Endothelial cell of umbilical vein (primary cell): ENCODE measurements at regions not wholly inside any gene's neighbourhood (a gene's known extent, or its start where the extent isn't known, plus 50 kb on each side); places are given as distances from the start of the nearest gene placed in this dataset.

Source experiments
- BruUV-seq: library from RNA; stranded (reverse); fragments of 400-500 nt; replicated peaks from 2 replicates; lab custom pipeline; 2021; lab: Mats Ljungman, UMichigan
- CTCF ChIA-PET: fragments of 300-600, 350-600 bp; sonication (Branson Sonifier 250); formaldehyde crosslinking; loops from one replicate; lab custom pipeline; 2021; ENCODE audit warnings: antibody characterized with exemption, inconsistent platforms; lab: Charles Lee
- POLR2A ChIA-PET: fragments of 300-600, 350-600 bp; sonication (Branson Sonifier 250); formaldehyde crosslinking; loops from one replicate; lab custom pipeline; 2021; ENCODE audit warnings: antibody characterized with exemption, inconsistent platforms; lab: Charles Lee
- DNase-seq: peaks from one replicate; pipeline ENCODE4 v3.0.0-alpha.2; 2011; ENCODE audit warnings: low read depth, low spot score
- FAIRE-seq: peaks from 2 replicates; lab custom pipeline; 2011; peaks lifted over from hg19 to GRCh38; lab: Jason Lieb, UNC
- H2AFZ ChIP-seq: 2 replicates; pipeline ENCODE4 v1.6.0; 2012; ENCODE audit warnings: low read depth, low read length, control low read depth, inconsistent platforms
- H3K27ac ChIP-seq: 2 replicates; pipeline ENCODE4 v1.5.1; 2011; ENCODE audit warnings: low read depth, mild to moderate bottlenecking, control low read depth, low read length, moderate library complexity; ENCODE audit not compliant: insufficient read depth
- H3K27me3 ChIP-seq, 2 experiments: 2 replicates each; pipeline versions ENCODE4 v1.6.0 to v1.6.1; 2011; ENCODE audit warnings: low read length in 2 of 2, mixed read lengths in 1 of 2; ENCODE audit not compliant: control insufficient read depth in 2 of 2, insufficient read depth in 2 of 2
- H3K36me3 ChIP-seq, 2 experiments: 2 replicates in 1 of 2; 3 replicates in 1 of 2; pipeline ENCODE4 v1.5.1; 2011; ENCODE audit warnings: low read length in 2 of 2, mild to moderate bottlenecking in 1 of 2, moderate library complexity in 1 of 2; ENCODE audit not compliant: control insufficient read depth in 2 of 2, insufficient read depth in 2 of 2; ENCODE audit errors: extremely low read depth in 1 of 2
- H3K4me1 ChIP-seq: 3 replicates; pipeline ENCODE4 v1.5.1; 2011; ENCODE audit warnings: mild to moderate bottlenecking, low read length; ENCODE audit not compliant: control insufficient read depth, insufficient read depth; ENCODE audit errors: extremely low read depth
- H3K4me2 ChIP-seq: 2 replicates; pipeline ENCODE4 v1.6.1; 2011; ENCODE audit warnings: low read length, control low read depth, mixed read lengths; ENCODE audit not compliant: insufficient read depth
- H3K4me3 ChIP-seq, 3 experiments: fragments of 200-600 bp in 1 of 3; sonication (generic), shearing (Covaris generic) in 1 of 3; replicated peaks in 1 of 3; 2 replicates each; pipeline ENCODE4 v1.5.1; 2011 to 2016; ENCODE audit warnings: control low read depth in 3 of 3, low read length in 3 of 3, mild to moderate bottlenecking in 2 of 3, inconsistent platforms in 1 of 3, low read depth in 1 of 3, moderate library complexity in 1 of 3; ENCODE audit not compliant: insufficient read depth in 1 of 3
- H3K79me2 ChIP-seq: 2 replicates; pipeline ENCODE4 v1.6.0; 2012; ENCODE audit warnings: low read length, inconsistent platforms; ENCODE audit not compliant: control insufficient read depth, insufficient read depth
- H3K9ac ChIP-seq: replicated peaks from 2 replicates; pipeline ENCODE3; 2011; ENCODE audit warnings: low read length, control low read depth; ENCODE audit not compliant: insufficient read depth; ENCODE audit errors: extremely low read depth
- H3K9me1 ChIP-seq: replicated peaks from 3 replicates; pipeline ENCODE4 v1.6.0; 2011; ENCODE audit warnings: mild to moderate bottlenecking, low read length; ENCODE audit not compliant: control insufficient read depth, insufficient read depth; ENCODE audit errors: extremely low read depth
- H3K9me3 ChIP-seq: replicated peaks from 2 replicates; pipeline ENCODE4 v1.5.1; 2012; ENCODE audit warnings: low read length, inconsistent platforms; ENCODE audit not compliant: control insufficient read depth, insufficient read depth
- H4K20me1 ChIP-seq: replicated peaks from 2 replicates; pipeline ENCODE3; 2011; ENCODE audit warnings: mild to moderate bottlenecking, low read length; ENCODE audit not compliant: control insufficient read depth, insufficient read depth; ENCODE audit errors: extremely low read depth
- CTCF ChIP-seq, 2 donors: IDR thresholded peaks; 1 replicate in 1 of 2; 2 replicates in 1 of 2; pipeline ENCODE4 v1.5.1; 2011; ENCODE audit warnings: low read length in 2 of 2, mild to moderate bottlenecking in 2 of 2, moderate library complexity in 2 of 2, control low read depth in 1 of 2, inconsistent platforms in 1 of 2, low read depth in 1 of 2; ENCODE audit not compliant: insufficient read depth in 1 of 2; ENCODE audit errors: extremely low read depth in 1 of 2
- EZH2 ChIP-seq: IDR thresholded peaks from 2 replicates; pipeline ENCODE4 v1.6.1; 2012; ENCODE audit warnings: borderline replicate concordance, low read depth, mild to moderate bottlenecking, moderate library complexity, low read length, inconsistent platforms; ENCODE audit not compliant: severe bottlenecking
- FOS ChIP-seq: IDR thresholded peaks from 2 replicates; pipeline ENCODE4 v1.6.1; 2011; ENCODE audit warnings: mild to moderate bottlenecking, low read length, moderate library complexity, borderline replicate concordance; ENCODE audit not compliant: insufficient read depth
- GATA2 ChIP-seq: IDR thresholded peaks from 2 replicates; pipeline ENCODE4 v1.7.0; 2011; ENCODE audit warnings: low read depth, mild to moderate bottlenecking, moderate library complexity, mixed read lengths, low read length; ENCODE audit not compliant: insufficient read length, insufficient read depth
- JUN ChIP-seq: IDR thresholded peaks from 2 replicates; pipeline ENCODE4 v1.6.1; 2011; ENCODE audit warnings: borderline replicate concordance, low read depth; ENCODE audit not compliant: insufficient read length, insufficient read depth
- MAX ChIP-seq: IDR thresholded peaks from 2 replicates; pipeline ENCODE4 v1.6.1; 2011; ENCODE audit not compliant: insufficient read depth, insufficient read length
- MYC ChIP-seq: IDR thresholded peaks from one replicate; pipeline ENCODE4 v1.6.1; 2011; ENCODE audit warnings: mild to moderate bottlenecking, low read depth, low read length
- POLR2A ChIP-seq: IDR thresholded peaks from 2 replicates; pipeline ENCODE4 v1.6.1; 2012; ENCODE audit warnings: low read depth, mild to moderate bottlenecking, control low read depth, low read length
- POLR2AphosphoS5 ChIP-seq: IDR thresholded peaks from 2 replicates; pipeline ENCODE4 v1.6.1; 2012; ENCODE audit warnings: low read depth, mild to moderate bottlenecking, control low read depth, low read length, moderate library complexity; ENCODE audit not compliant: insufficient read depth
- dilution Hi-C: fragments of 300-500 bp; cut with MboI; formaldehyde crosslinking; loops from one replicate; pipeline ENCODE4 v1.15.0; 2019; ENCODE audit warnings: low sequenced_read_pairs; ENCODE audit not compliant: extremely low pct_ligation_motif_present
- intact Hi-C: fragments of 100-400 bp; cut with micrococcal nuclease; formaldehyde crosslinking; loops from one replicate; pipeline ENCODE4 v1.10.0; 2022

- no peak for DNase-seq
- intact Hi-C loops = no loop called here
- peaks cover 5% of the 10 kb centered on the region for H3K9me3 ChIP-seq
- FAIRE-seq = no peak
- H2AFZ ChIP-seq = no peak overlapping the region
- no peak overlapping the region for H3K4me2 ChIP-seq
- H3K27me3 ChIP-seq = no peaks in the 10 kb centered on the region
- no peak overlapping the region for H3K4me3 ChIP-seq
- no peak for TF ChIP-seq FOS
- TF ChIP-seq MYC = no peak
- no peak for TF ChIP-seq CTCF (IDR thresholded peaks at IDR 0.05; ENCODE audit: extremely low read depth in 1 of 2, insufficient read depth in 1 of 2, low read depth in 1 of 2, low read length in 2 of 2)
- TF ChIP-seq POLR2AphosphoS5 = no peak
- no peak for TF ChIP-seq JUN
- no peak overlapping the region for H3K9ac ChIP-seq
- no peaks in the 10 kb centered on the region for H3K36me3 ChIP-seq
- dilution Hi-C loops = no loop called here
- no peaks in the 10 kb centered on the region for H4K20me1 ChIP-seq
- POLR2A ChIA-PET = no interaction called here
- no peaks in the 10 kb centered on the region for H3K4me1 ChIP-seq
- H3K9me1 ChIP-seq = no peaks in the 10 kb centered on the region
- H3K27ac ChIP-seq = no peak overlapping the region
- BruUV-seq = no TSS peak
- CTCF ChIA-PET = no interaction called here
- H3K79me2 ChIP-seq = no peaks in the 10 kb centered on the region
These were observed 290.4 kb downstream of the SLITRK6 start for GRCh38 chr13:85508683-85509329.

- Histone ChIP-seq H3K4me1 (no peaks in the 10 kb centered on the region), H3K79me2 (no peaks in the 10 kb centered on the region), H4K20me1 (no peaks in the 10 kb centered on the region), H3K4me3 (no peak overlapping the region), H3K4me2 (no peak overlapping the region), H3K9ac (no peak overlapping the region), H3K36me3 (no peaks in the 10 kb centered on the region), H3K27ac (no peak overlapping the region), H3K9me1 (no peaks in the 10 kb centered on the region), H3K9me3 (peaks cover 3% of the 10 kb centered on the region), H3K27me3 (no peaks in the 10 kb centered on the region), H2AFZ (no peak overlapping the region)
- ChIA-PET POLR2A (no interaction called here), CTCF (no interaction called here)
- DNase-seq (no peak), FAIRE-seq (no peak)
- BruUV-seq = no TSS peak
- intact Hi-C loops = no loop called here
- dilution Hi-C loops = no loop called here
- TF ChIP-seq EZH2 = no peak
- no peak for TF ChIP-seq POLR2AphosphoS5
- TF ChIP-seq POLR2A = no peak
- no peak for TF ChIP-seq FOS
- TF ChIP-seq MAX = no peak
- no peak for TF ChIP-seq JUN
- TF ChIP-seq GATA2 = no peak
- no peak for TF ChIP-seq MYC
- no peak for TF ChIP-seq CTCF (IDR thresholded peaks at IDR 0.05; ENCODE audit: extremely low read depth in 1 of 2, insufficient read depth in 1 of 2, low read depth in 1 of 2, low read length in 2 of 2)
These were observed 295.4 kb downstream of the SLITRK6 start for GRCh38 chr13:85503797-85504196.
